GM12872 (cell line): ENCODE measurements at regions not wholly inside any gene's neighbourhood (a gene's known extent, or its start where the extent isn't known, plus 50 kb on each side); places are given as distances from the start of the nearest gene placed in this dataset.

Experiments used
- CTCF ChIP-seq: IDR thresholded peaks from 3 replicates; pipeline ENCODE4 v1.5.1; 2011; ENCODE audit warnings: low read depth, mild to moderate bottlenecking, low read length, moderate library complexity; ENCODE audit not compliant: insufficient read depth

- TF ChIP-seq CTCF: no peak
Observed at GRCh38 chr6:27553123-27553904, 80.4 kb upstream of the ZNF184 start.

- TF ChIP-seq CTCF: no peak
Observed at GRCh38 chr6:27551607-27552006, 78.7 kb upstream of the ZNF184 start.

- TF ChIP-seq CTCF: no peak
Observed at GRCh38 chr6:27550692-27551091, 77.8 kb upstream of the ZNF184 start.

- no peak for TF ChIP-seq CTCF
Observed at GRCh38 chr6:27547157-27548075, 74.5 kb upstream of the ZNF184 start.

- no peak for TF ChIP-seq CTCF
Observed at GRCh38 chr6:27546522-27546921, 73.6 kb upstream of the ZNF184 start.

GRCh38 chr6:27545271-27546046 is 72.6 kb upstream of the ZNF184 start:
- no peak for TF ChIP-seq CTCF
